Retinal pigment epithelial cell (primary cell): ENCODE measurements at regions not wholly inside any gene's neighbourhood (a gene's known extent, or its start where the extent isn't known, plus 50 kb on each side); places are given as distances from the start of the nearest gene placed in this dataset.

Source experiments
- DNase-seq: peaks from one replicate; pipeline ENCODE4 v3.0.0-alpha.2; 2010; ENCODE audit warnings: low read depth
- H3K4me3 ChIP-seq: 2 replicates; pipeline ENCODE4 v1.5.1; 2011; ENCODE audit warnings: mild to moderate bottlenecking, low read length, control low read depth, moderate library complexity
- TF ChIP-seq, protein P1 (sequence below): conservative IDR thresholded peaks from 2 replicates; pipeline ENCODE4 v1.5.1; 2011; ENCODE audit warnings: low read depth, low read length, control low read depth, inconsistent platforms

DNA sequence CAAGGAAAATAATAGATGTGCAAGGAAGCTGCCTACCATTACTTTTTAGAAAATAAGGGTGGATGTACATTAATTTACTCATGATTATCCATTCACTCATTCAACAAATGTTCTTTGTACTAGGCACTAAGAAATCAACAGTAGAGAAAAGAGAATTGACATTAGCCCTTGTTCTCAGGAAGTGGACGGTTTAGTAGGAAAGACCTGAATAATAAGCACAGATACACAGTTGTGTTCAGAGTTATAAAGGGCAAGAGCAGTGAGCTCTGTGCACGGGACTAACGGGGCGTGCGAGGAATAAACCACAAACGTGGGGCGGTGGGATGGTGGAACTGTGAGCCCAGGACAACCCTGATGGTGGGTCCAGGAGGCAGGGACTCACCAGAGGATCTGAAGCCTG is 94.4 kb upstream of the MBOAT2 start:
- DNase-seq: no peak
- H3K4me3 ChIP-seq: no peak overlapping the region
- TF ChIP-seq, protein P1, sequence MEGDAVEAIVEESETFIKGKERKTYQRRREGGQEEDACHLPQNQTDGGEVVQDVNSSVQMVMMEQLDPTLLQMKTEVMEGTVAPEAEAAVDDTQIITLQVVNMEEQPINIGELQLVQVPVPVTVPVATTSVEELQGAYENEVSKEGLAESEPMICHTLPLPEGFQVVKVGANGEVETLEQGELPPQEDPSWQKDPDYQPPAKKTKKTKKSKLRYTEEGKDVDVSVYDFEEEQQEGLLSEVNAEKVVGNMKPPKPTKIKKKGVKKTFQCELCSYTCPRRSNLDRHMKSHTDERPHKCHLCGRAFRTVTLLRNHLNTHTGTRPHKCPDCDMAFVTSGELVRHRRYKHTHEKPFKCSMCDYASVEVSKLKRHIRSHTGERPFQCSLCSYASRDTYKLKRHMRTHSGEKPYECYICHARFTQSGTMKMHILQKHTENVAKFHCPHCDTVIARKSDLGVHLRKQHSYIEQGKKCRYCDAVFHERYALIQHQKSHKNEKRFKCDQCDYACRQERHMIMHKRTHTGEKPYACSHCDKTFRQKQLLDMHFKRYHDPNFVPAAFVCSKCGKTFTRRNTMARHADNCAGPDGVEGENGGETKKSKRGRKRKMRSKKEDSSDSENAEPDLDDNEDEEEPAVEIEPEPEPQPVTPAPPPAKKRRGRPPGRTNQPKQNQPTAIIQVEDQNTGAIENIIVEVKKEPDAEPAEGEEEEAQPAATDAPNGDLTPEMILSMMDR: no peak

DNA sequence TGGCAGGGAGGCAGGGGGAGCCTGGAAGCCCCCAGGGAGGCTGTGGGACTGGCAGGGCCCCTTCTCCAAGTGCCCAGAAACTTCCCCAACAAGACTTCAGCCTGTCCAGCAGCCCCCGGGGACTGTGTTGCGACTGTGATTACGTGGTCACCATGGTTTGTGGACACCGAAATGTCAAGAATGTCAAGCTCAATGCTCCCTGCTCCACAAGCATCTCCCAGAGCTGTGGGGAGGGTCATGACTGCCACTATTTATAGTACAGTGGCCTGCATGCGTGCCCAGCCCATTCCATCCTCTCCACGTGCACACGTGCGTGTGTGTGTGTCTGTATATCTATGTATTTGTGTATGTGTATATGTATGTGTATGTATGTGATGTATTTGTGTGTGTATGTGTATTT is 93.8 kb upstream of the MBOAT2 start:
- TF ChIP-seq, protein P1: no peak
- H3K4me3 ChIP-seq: no peak overlapping the region
- no peak for DNase-seq

GRCh38 chr2:9096761-9097160 is 93.3 kb upstream of the MBOAT2 start:
- TF ChIP-seq, protein P1: no peak
- H3K4me3 ChIP-seq: no peak overlapping the region
- no peak for DNase-seq

DNA sequence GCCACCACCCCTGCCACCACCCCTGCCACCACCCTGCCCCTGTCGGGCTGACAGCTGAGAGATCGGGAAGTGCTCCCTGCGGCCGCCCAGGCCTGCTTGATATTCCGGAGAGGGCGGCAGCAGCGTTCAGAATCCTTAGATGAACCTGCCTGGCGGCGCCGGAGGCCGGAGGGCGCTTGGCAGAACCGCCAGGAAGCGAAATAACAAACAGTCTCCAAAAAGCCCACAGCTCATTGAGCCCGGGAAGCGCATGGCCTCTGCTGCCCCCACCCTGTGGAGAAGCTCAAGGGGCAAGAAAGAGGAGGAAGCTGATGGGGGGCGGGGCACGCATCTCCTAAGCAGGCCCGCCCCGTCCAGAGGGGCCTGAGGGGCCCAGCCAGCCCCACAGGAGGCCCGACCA is 92.2 kb upstream of the MBOAT2 start:
- TF ChIP-seq, protein P1: peak; percentile 9
- no peak for DNase-seq
- H3K4me3 ChIP-seq: no peak overlapping the region

GRCh38 chr2:9095226-9095625 is 91.7 kb upstream of the MBOAT2 start:
- no peak for DNase-seq
- H3K4me3 ChIP-seq: no peak overlapping the region
- TF ChIP-seq, protein P1: no peak

GRCh38 chr2:9094117-9094516 is 90.6 kb upstream of the MBOAT2 start:
- TF ChIP-seq, protein P1: no peak
- DNase-seq: no peak
- no peak overlapping the region for H3K4me3 ChIP-seq

DNA sequence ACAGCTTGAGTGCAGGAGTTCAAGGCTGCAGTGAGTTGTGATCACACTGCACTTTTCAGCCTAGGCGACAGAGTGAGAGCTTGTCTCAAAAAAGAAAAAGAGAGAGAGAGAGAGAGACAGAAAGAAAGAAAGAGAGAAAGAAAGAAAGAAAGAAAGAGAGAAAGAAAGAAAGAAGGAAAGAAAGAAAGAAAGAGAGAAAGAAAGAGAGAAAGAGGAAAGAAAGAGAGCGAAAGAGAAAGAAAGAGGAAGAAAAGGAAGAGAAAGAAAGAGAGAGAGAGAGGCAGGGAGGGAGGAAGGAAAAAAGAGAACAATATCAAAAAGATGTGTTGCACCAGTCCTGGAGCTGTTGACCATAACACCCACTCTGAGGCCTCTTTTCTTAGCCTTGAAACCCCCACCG is 89.8 kb upstream of the MBOAT2 start:
- DNase-seq: no peak
- TF ChIP-seq, protein P1: no peak
- H3K4me3 ChIP-seq: no peak overlapping the region
